ENCODE measurements at regions not wholly inside any gene's neighbourhood (a gene's known extent, or its start where the extent isn't known, plus 50 kb on each side); places are given as distances from the start of the nearest gene placed in this dataset.

- no peak for DNase-seq
Measured at GRCh38 chr1:86228546-86228945, 72.0 kb upstream of the COL24A1 start.

- no peak for DNase-seq
Measured at GRCh38 chr1:86227026-86227425, 70.5 kb upstream of the COL24A1 start.

- DNase-seq: no peak
Measured at GRCh38 chr1:86226204-86226603, 69.6 kb upstream of the COL24A1 start.

DNA sequence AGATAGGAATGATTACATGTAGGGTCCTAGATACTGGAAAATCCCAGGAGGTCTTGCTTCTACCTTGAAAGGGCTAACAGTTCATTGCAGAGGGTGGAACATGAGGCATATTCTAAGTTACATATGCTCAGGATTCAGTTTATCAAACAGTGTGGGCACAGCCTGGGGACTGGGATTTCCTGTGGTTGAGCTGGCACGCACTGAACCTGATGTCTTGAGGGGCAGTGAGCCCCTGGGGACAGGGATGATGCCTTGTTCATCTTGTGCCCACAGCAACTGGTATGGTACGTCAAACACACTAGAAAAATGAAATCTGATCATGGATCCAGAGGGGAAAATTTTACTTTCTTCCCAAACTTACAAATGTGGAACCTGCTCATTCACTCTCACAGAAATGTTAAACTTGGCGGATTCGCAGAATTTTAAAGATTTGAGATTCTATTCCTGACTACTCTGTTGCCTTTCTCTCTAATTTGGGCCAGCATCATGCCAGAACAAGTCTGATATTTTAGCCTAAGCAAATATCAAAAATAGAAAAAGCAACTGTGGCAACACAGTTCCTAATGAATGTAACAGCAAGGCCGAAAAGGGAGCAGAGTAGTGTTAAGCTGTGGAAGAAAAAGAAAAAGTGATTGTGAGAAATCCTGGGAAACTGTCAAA lies 68.2 kb upstream of the COL24A1 start:
- DNase-seq: no peak

DNA sequence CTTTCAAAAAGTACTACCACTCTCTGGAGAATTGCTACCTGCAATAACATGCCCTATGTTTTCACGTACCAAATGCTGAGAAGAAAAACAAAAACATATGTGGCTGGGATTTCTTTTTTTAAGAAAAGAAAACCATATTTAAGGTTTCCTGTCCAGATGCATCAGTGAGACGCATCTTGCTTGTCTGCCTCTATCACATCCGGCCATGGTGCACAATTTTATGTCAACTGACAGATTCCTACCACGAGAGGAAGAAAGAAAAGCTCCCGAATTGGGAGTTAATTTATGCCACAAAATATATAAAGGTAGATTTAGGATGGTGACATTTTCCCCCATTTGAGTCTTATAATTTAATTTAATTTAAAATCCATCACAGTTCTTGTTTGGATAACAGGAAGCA lies 62.3 kb upstream of the COL24A1 start:
- DNase-seq: no peak

DNA sequence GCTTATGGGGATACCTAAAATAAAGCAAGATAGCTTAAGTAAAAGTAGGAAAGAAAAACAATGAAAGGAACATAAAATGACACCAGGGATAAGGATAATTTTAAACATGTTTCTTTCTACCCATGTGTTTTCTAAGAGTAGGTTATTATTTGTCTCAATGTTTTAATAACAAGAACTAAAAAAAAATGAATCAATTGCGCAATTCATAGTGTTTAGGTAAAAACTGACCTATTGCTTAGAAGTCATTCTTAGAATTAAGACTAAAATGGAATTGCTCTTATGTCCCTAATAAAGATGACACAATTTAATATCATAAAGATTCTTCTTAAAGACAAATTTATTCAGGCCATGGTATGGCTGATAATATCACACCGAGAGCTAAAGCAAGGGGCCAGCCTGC lies 58.0 kb upstream of the COL24A1 start:
- no peak for DNase-seq

- no peak for DNase-seq
Measured at GRCh38 chr1:86209346-86209745, 52.8 kb upstream of the COL24A1 start.

GRCh38 chr1:86207323-86207722 lies 50.8 kb upstream of the COL24A1 start:
- no peak for DNase-seq
